ENCODE measurements at regions not wholly inside any gene's neighbourhood (a gene's known extent, or its start where the extent isn't known, plus 50 kb on each side); places are given as distances from the start of the nearest gene placed in this dataset.

DNA sequence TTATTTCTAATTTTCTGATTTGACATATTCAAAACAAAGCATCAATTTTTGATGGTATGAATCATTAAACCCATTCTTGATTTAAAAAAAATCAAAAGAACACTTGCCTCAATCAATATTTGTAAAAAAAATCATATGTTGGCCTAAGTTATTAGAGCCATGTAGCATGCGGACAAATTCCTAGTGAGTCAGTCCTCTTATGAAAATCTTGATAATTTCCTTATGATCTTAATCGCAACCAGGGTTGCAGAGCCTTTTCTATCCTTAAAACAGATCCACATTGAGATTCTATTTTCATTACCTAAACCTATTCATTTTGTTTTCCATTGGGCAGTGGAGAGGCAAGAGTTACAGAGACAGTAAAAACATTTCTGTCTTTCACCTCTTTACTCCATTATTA lies 203.2 kb downstream of the ARL4A start:
- no peak for DNase-seq (ENCODE audit: low read depth)
- H3K4me3 ChIP-seq (ENCODE audit: control insufficient read depth, low read depth, low read length): no peak overlapping the region

DNA sequence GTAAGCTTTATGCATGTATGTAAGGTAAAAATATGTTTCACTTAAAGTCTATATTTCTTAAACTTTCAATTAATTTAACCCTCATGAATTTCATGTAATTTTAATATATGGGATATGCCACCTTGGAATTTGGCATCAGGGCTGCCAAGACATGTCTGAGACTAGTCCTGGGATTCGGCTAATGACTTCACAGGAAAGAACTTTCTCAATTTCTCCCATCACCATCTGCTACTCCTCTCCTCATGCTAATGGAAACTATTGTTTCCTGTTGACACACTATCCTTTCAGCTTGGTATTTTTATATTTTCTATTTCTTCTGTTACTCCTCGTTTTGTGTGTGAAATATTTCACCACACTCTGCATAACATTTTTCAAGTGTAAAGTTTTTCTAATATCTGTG lies 205.9 kb downstream of the ARL4A start:
- TF ChIP-seq, protein P1, sequence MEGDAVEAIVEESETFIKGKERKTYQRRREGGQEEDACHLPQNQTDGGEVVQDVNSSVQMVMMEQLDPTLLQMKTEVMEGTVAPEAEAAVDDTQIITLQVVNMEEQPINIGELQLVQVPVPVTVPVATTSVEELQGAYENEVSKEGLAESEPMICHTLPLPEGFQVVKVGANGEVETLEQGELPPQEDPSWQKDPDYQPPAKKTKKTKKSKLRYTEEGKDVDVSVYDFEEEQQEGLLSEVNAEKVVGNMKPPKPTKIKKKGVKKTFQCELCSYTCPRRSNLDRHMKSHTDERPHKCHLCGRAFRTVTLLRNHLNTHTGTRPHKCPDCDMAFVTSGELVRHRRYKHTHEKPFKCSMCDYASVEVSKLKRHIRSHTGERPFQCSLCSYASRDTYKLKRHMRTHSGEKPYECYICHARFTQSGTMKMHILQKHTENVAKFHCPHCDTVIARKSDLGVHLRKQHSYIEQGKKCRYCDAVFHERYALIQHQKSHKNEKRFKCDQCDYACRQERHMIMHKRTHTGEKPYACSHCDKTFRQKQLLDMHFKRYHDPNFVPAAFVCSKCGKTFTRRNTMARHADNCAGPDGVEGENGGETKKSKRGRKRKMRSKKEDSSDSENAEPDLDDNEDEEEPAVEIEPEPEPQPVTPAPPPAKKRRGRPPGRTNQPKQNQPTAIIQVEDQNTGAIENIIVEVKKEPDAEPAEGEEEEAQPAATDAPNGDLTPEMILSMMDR (IDR thresholded peaks at IDR 0.05; ENCODE audit: control insufficient read depth, insufficient read depth, low read depth, low read length, missing control alignments): no peak
- no peak for DNase-seq (ENCODE audit: low read depth)
- H3K4me3 ChIP-seq (ENCODE audit: control insufficient read depth, low read depth, low read length): no peak overlapping the region

More for the DNA sequence above, 203.2 kb downstream of the ARL4A start:
- TF ChIP-seq, protein P1 (IDR thresholded peaks at IDR 0.05; ENCODE audit: control insufficient read depth, insufficient read depth, low read depth, low read length, missing control alignments): no peak

DNA sequence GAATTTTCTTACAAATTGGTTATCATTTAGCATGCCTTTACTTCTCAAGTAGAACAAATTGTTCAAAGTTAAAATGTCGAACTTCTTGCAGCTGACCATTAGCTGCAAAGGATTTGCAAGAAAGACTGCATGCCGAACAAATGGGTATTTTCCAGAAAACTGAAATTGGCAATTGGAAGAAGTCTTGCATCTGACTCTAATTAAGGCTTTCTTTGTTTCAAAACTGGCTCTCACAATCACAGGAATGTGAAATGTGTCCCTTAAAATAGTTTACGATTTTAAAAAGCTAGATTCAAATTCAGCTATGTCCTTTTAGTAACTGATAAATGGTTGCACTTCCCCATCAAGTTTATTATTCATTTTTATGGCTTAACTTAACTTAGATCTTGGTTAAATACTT lies 207.9 kb downstream of the ARL4A start:
- TF ChIP-seq, protein P1 (IDR thresholded peaks at IDR 0.05; ENCODE audit: control insufficient read depth, insufficient read depth, low read depth, low read length, missing control alignments): no peak
- DNase-seq (ENCODE audit: low read depth): peak; percentile 47
- no peak overlapping the region for H3K4me3 ChIP-seq (ENCODE audit: control insufficient read depth, low read depth, low read length)

DNA sequence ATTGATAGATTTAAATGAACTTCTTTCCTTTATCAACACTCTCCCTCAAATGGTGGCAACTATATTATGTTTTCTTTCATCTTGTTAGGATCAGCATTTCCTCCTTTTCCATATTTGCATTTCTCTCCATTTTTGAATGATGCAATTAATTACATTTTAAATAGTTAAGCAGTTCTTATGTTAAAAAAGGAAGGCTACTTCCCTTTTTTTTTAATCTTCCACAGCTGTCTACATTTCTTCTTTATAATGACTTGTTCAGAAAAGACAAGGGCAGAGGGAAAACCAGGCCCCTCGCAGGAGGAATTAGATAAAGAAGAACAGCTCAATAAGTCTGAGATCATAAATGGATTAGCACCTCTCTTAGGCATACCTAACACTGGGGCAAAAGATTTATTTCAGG lies 208.9 kb downstream of the ARL4A start:
- DNase-seq (ENCODE audit: low read depth): no peak
- no peak overlapping the region for H3K4me3 ChIP-seq (ENCODE audit: control insufficient read depth, low read depth, low read length)
- TF ChIP-seq, protein P1 (IDR thresholded peaks at IDR 0.05; ENCODE audit: control insufficient read depth, insufficient read depth, low read depth, low read length, missing control alignments): no peak

DNA sequence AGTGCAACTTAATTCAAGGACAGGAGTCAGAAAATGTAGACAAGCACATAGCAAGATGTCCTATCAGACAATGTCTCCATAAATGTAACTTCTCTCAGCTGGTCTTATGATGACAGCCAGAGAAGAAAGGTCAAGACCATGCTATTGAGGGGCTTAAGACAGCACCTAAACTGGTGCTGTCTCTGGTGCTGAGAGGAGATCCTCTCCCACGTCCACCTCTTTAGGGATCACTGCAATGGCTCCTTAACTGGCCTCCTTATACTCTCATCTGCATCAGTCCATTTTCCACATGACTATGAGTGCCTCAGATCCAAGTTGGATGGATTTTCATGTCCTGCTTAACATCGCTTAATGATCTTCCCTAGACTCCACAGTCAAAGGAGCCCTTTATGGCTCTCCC lies 210.6 kb downstream of the ARL4A start:
- TF ChIP-seq, protein P1 (IDR thresholded peaks at IDR 0.05; ENCODE audit: control insufficient read depth, insufficient read depth, low read depth, low read length, missing control alignments): no peak
- no peak overlapping the region for H3K4me3 ChIP-seq (ENCODE audit: control insufficient read depth, low read depth, low read length)
- no peak for DNase-seq (ENCODE audit: low read depth)

DNA sequence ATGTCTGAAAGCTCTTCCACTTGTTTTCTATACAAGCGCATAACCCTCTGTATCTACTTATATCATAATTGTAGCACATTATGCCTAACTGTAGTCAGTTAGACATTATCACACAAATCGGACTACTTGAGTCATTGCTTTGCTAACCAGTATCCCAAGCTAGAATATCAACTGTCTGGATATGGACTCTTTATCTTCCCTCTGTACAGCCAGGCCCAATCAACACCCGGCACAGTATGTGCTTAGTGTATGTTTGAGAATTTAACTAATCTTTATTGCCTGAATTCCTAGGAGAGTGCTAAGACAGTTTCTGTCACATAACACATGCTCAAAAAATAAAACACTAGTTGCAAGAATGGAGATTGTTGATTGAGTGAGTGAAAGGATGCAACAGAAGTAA lies 211.2 kb downstream of the ARL4A start:
- no peak for DNase-seq (ENCODE audit: low read depth)
- H3K4me3 ChIP-seq (ENCODE audit: control insufficient read depth, low read depth, low read length): no peak overlapping the region
- TF ChIP-seq, protein P1 (IDR thresholded peaks at IDR 0.05; ENCODE audit: control insufficient read depth, insufficient read depth, low read depth, low read length, missing control alignments): no peak

DNA sequence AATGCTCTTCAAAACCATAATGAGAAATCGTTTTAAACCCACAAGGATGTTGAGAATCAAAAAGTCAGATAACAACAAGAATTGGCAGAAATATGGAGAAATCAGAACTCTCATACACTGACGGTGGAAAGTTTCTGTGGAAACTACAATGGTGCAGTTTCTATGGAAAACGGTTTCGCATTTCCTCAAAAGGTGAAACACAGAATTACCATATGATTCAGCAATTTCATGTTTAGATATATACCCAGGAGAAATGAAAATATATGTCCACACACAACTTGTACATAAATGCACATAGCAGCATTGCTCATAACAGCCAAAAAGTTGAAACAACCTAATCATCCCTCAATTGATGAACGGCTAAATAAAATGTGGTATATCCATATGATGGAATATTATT lies 218.2 kb downstream of the ARL4A start:
- TF ChIP-seq, protein P1 (IDR thresholded peaks at IDR 0.05; ENCODE audit: control insufficient read depth, insufficient read depth, low read depth, low read length, missing control alignments): no peak
- no peak for DNase-seq (ENCODE audit: low read depth)
- no peak overlapping the region for H3K4me3 ChIP-seq (ENCODE audit: control insufficient read depth, low read depth, low read length)

All from AG09309 (cell line).